Astrocyte (in vitro differentiated cells and primary cell): ENCODE measurements at regions not wholly inside any gene's neighbourhood (a gene's known extent, or its start where the extent isn't known, plus 50 kb on each side); places are given as distances from the start of the nearest gene placed in this dataset.

Source experiments
- DNase-seq: peaks from one replicate; pipeline ENCODE4 v3.0.0-alpha.2; 2010; ENCODE audit warnings: low read depth
- FAIRE-seq: peaks from 2 replicates; lab custom pipeline; 2011; peaks lifted over from hg19 to GRCh38; lab: Jason Lieb, UNC
- H2AFZ ChIP-seq: 2 replicates; pipeline ENCODE4 v1.6.0; 2012; ENCODE audit warnings: low read depth, low read length, inconsistent platforms
- H3K27ac ChIP-seq: 2 replicates; pipeline ENCODE4 v1.5.1; 2011; ENCODE audit warnings: low read depth, low read length, inconsistent platforms
- H3K27me3 ChIP-seq: 2 replicates; pipeline ENCODE4 v1.6.0; 2011; ENCODE audit warnings: low read length, inconsistent platforms; ENCODE audit not compliant: insufficient read depth
- H3K36me3 ChIP-seq: 2 replicates; pipeline ENCODE4 v1.5.1; 2011; ENCODE audit warnings: low read length, inconsistent platforms; ENCODE audit not compliant: insufficient read depth
- H3K4me1 ChIP-seq: 2 replicates; pipeline ENCODE4 v1.5.1; 2011; ENCODE audit warnings: low read length, inconsistent platforms; ENCODE audit not compliant: insufficient read depth
- H3K4me2 ChIP-seq: 2 replicates; pipeline ENCODE4 v1.6.0; 2012; ENCODE audit warnings: low read length, inconsistent platforms
- H3K4me3 ChIP-seq: 2 replicates; pipeline ENCODE4 v1.5.1; 2011; ENCODE audit warnings: low read depth, mild to moderate bottlenecking, low read length, inconsistent platforms; ENCODE audit not compliant: insufficient read depth
- H3K79me2 ChIP-seq: 2 replicates; pipeline ENCODE4 v1.6.0; 2012; ENCODE audit warnings: mild to moderate bottlenecking, low read length, inconsistent platforms; ENCODE audit not compliant: insufficient read depth
- H3K9ac ChIP-seq: 2 replicates; pipeline ENCODE4 v1.6.0; 2012; ENCODE audit warnings: mild to moderate bottlenecking, low read length, inconsistent platforms
- H3K9me3 ChIP-seq: 2 replicates; pipeline ENCODE4 v1.5.1; 2012; ENCODE audit warnings: low read depth, mild to moderate bottlenecking, low read length, inconsistent platforms; ENCODE audit not compliant: insufficient read depth
- H4K20me1 ChIP-seq: 2 replicates; pipeline ENCODE4 v1.6.0; 2012; ENCODE audit warnings: low read length, inconsistent platforms; ENCODE audit not compliant: insufficient read depth
- H3K27ac Mint-ChIP-seq: one replicate; pipeline ENCODE4 v1.8.0; 2021; ENCODE audit warnings: mild to moderate bottlenecking, mixed read lengths; ENCODE audit not compliant: unreplicated experiment
- H3K27me3 Mint-ChIP-seq: one replicate; pipeline ENCODE4 v1.8.0; 2021; ENCODE audit warnings: low read depth, mixed read lengths; ENCODE audit not compliant: unreplicated experiment
- H3K36me3 Mint-ChIP-seq: one replicate; pipeline ENCODE4 v1.8.0; 2021; ENCODE audit warnings: low read depth, mixed read lengths; ENCODE audit not compliant: unreplicated experiment
- H3K4me1 Mint-ChIP-seq: one replicate; pipeline ENCODE4 v1.8.0; 2021; ENCODE audit warnings: low read depth, mixed read lengths; ENCODE audit not compliant: unreplicated experiment
- H3K4me3 Mint-ChIP-seq: one replicate; pipeline ENCODE4 v1.8.0; 2021; ENCODE audit warnings: mild to moderate bottlenecking, moderate library complexity, mixed read lengths; ENCODE audit not compliant: unreplicated experiment
- H3K9me3 Mint-ChIP-seq: one replicate; pipeline ENCODE4 v1.8.0; 2021; ENCODE audit warnings: mild to moderate bottlenecking, mixed read lengths; ENCODE audit not compliant: unreplicated experiment
- CTCF ChIP-seq: IDR thresholded peaks from 2 replicates; pipeline ENCODE4 v1.5.1; 2011; ENCODE audit warnings: low read depth, mild to moderate bottlenecking, inconsistent platforms, low read length, moderate library complexity; ENCODE audit not compliant: insufficient read depth
- EZH2 ChIP-seq: IDR thresholded peaks from 2 replicates; pipeline ENCODE4 v1.6.1; 2012; ENCODE audit warnings: mild to moderate bottlenecking, low read length, inconsistent platforms; ENCODE audit not compliant: insufficient read depth

GRCh38 chr6:155695495-155695894 is 239.9 kb upstream of the NOX3 start:
- FAIRE-seq (no peak), DNase-seq (no peak)
- no peak overlapping the region for H3K27ac Mint-ChIP-seq
- no peak overlapping the region for H3K4me3 ChIP-seq
- TF ChIP-seq CTCF = no peak
- no peak for TF ChIP-seq EZH2
- no peaks in the 10 kb centered on the region for H3K36me3 Mint-ChIP-seq
- H3K27me3 ChIP-seq = no peaks in the 10 kb centered on the region
- no peaks in the 10 kb centered on the region for H3K9me3 Mint-ChIP-seq
- no peaks in the 10 kb centered on the region for H4K20me1 ChIP-seq
- no peak overlapping the region for H3K9ac ChIP-seq
- H3K9me3 ChIP-seq = no peaks in the 10 kb centered on the region
- no peaks in the 10 kb centered on the region for H3K36me3 ChIP-seq
- H3K4me1 ChIP-seq = no peaks in the 10 kb centered on the region
- no peak overlapping the region for H3K27ac ChIP-seq
- H3K27me3 Mint-ChIP-seq = peaks cover 2% of the 10 kb centered on the region
- H3K4me1 Mint-ChIP-seq = no peaks in the 10 kb centered on the region
- H3K4me2 ChIP-seq = no peak overlapping the region
- no peak overlapping the region for H3K4me3 Mint-ChIP-seq
- no peaks in the 10 kb centered on the region for H3K79me2 ChIP-seq
- H2AFZ ChIP-seq = no peak overlapping the region

GRCh38 chr6:155694419-155694790 is 238.8 kb upstream of the NOX3 start:
- FAIRE-seq = no peak
- H3K9me3 Mint-ChIP-seq = no peaks in the 10 kb centered on the region
- no peaks in the 10 kb centered on the region for H3K36me3 Mint-ChIP-seq
- H3K27me3 Mint-ChIP-seq = peaks cover 2% of the 10 kb centered on the region
- no peak for DNase-seq
- no peaks in the 10 kb centered on the region for H3K36me3 ChIP-seq
- H2AFZ ChIP-seq = no peak overlapping the region
- H3K4me3 ChIP-seq = no peak overlapping the region
- no peaks in the 10 kb centered on the region for H3K4me1 Mint-ChIP-seq
- H3K9me3 ChIP-seq = no peaks in the 10 kb centered on the region
- no peaks in the 10 kb centered on the region for H3K79me2 ChIP-seq
- no peak overlapping the region for H3K4me2 ChIP-seq
- no peaks in the 10 kb centered on the region for H4K20me1 ChIP-seq
- H3K27me3 ChIP-seq = no peaks in the 10 kb centered on the region
- no peak overlapping the region for H3K4me3 Mint-ChIP-seq
- H3K27ac ChIP-seq = no peak overlapping the region
- no peaks in the 10 kb centered on the region for H3K4me1 ChIP-seq
- TF ChIP-seq EZH2 = no peak
- no peak for TF ChIP-seq CTCF
- H3K27ac Mint-ChIP-seq = no peak overlapping the region
- no peak overlapping the region for H3K9ac ChIP-seq

GRCh38 chr6:155693573-155694418 is 238.2 kb upstream of the NOX3 start:
- Mint-ChIP-seq H3K4me3 (no peak overlapping the region), H3K36me3 (no peaks in the 10 kb centered on the region), H3K4me1 (no peaks in the 10 kb centered on the region), H3K27me3 (peaks cover 2% of the 10 kb centered on the region), H3K27ac (no peak overlapping the region), H3K9me3 (no peaks in the 10 kb centered on the region)
- H3K4me3 ChIP-seq = no peak overlapping the region
- H3K4me2 ChIP-seq = no peak overlapping the region
- H3K4me1 ChIP-seq = no peaks in the 10 kb centered on the region
- TF ChIP-seq CTCF (no peak), EZH2 (no peak)
- H3K9ac ChIP-seq = no peak overlapping the region
- no peaks in the 10 kb centered on the region for H3K36me3 ChIP-seq
- H4K20me1 ChIP-seq = no peaks in the 10 kb centered on the region
- no peak overlapping the region for H3K27ac ChIP-seq
- DNase-seq (no peak), FAIRE-seq (no peak)
- no peaks in the 10 kb centered on the region for H3K27me3 ChIP-seq
- H3K79me2 ChIP-seq = no peaks in the 10 kb centered on the region
- H2AFZ ChIP-seq = no peak overlapping the region
- no peaks in the 10 kb centered on the region for H3K9me3 ChIP-seq
